GM23338 (cell line): ENCODE measurements at regions not wholly inside any gene's neighbourhood (a gene's known extent, or its start where the extent isn't known, plus 50 kb on each side); places are given as distances from the start of the nearest gene placed in this dataset.
"Not testable (repeated sequence)": the region's sequence is repeated elsewhere in the genome, so short reads cannot be mapped to it uniquely, and the experiment has no call there.

Experiments used
- EZH2 ChIP-seq: fragments of 200-600 bp; sonication (generic); IDR thresholded peaks from one replicate; pipeline ENCODE4 v1.8.0; 2017; ENCODE audit warnings: antibody characterized with exemption, mild to moderate bottlenecking, low read depth; ENCODE audit not compliant: unreplicated experiment
- POLR2AphosphoS5 ChIP-seq: IDR thresholded peaks from 2 replicates; pipeline ENCODE4 v1.6.1; 2016; ENCODE audit warnings: antibody characterized with exemption, low read depth
- ZNF114 ChIP-seq: fragments of 250-450 bp; sonication (Bioruptor Pico); IDR thresholded peaks from 2 replicates; pipeline ENCODE4 v1.5.0; 2020; ENCODE audit warnings: mild to moderate bottlenecking, moderate library complexity
- TF ChIP-seq, protein P1 (sequence below), 2 experiments: fragments of 200-600 bp in 1 of 2; sonication (generic) in 1 of 2; conservative IDR thresholded peaks; 2 replicates each; pipeline versions ENCODE4 v1.5.1 to v1.6.1; 2016 to 2017; ENCODE audit warnings: antibody characterized with exemption in 2 of 2, low read depth in 2 of 2, mild to moderate bottlenecking in 2 of 2, moderate library complexity in 1 of 2
- TF ChIP-seq, protein P2 (sequence below): fragments of 250-450 bp; sonication (Bioruptor Pico); IDR thresholded peaks from 2 replicates; pipeline ENCODE4 v1.5.0; 2020; ENCODE audit warnings: mild to moderate bottlenecking, moderate library complexity

DNA sequence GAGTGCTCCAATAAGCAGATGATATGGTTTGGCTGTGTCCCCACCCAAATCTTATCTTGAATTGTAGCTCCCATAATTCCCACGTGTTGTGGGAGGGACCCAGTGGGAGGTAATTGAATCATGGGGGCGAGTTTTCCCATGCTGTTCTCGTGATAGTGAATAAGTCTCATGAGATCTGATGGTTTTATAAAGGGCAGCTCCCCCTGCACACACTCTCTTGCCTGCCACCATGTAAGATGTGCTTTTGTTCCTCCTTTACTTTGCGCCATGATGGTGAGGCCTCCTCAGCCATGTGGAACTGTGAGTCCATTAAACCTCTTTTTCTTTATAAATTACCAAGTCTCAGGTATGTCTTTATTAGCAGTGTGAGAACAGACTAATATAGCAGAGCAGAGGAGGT is 142.5 kb downstream of the ADSS2 start:
- TF ChIP-seq EZH2; POLR2AphosphoS5; ZNF114 (CRISPR knock-in tag): not testable (repeated sequence)
- TF ChIP-seq, protein P1, sequence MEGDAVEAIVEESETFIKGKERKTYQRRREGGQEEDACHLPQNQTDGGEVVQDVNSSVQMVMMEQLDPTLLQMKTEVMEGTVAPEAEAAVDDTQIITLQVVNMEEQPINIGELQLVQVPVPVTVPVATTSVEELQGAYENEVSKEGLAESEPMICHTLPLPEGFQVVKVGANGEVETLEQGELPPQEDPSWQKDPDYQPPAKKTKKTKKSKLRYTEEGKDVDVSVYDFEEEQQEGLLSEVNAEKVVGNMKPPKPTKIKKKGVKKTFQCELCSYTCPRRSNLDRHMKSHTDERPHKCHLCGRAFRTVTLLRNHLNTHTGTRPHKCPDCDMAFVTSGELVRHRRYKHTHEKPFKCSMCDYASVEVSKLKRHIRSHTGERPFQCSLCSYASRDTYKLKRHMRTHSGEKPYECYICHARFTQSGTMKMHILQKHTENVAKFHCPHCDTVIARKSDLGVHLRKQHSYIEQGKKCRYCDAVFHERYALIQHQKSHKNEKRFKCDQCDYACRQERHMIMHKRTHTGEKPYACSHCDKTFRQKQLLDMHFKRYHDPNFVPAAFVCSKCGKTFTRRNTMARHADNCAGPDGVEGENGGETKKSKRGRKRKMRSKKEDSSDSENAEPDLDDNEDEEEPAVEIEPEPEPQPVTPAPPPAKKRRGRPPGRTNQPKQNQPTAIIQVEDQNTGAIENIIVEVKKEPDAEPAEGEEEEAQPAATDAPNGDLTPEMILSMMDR (conservative IDR thresholded peaks at IDR 0.05; ENCODE audit: low read depth in 2 of 2): not testable (repeated sequence)
- TF ChIP-seq, protein P2, sequence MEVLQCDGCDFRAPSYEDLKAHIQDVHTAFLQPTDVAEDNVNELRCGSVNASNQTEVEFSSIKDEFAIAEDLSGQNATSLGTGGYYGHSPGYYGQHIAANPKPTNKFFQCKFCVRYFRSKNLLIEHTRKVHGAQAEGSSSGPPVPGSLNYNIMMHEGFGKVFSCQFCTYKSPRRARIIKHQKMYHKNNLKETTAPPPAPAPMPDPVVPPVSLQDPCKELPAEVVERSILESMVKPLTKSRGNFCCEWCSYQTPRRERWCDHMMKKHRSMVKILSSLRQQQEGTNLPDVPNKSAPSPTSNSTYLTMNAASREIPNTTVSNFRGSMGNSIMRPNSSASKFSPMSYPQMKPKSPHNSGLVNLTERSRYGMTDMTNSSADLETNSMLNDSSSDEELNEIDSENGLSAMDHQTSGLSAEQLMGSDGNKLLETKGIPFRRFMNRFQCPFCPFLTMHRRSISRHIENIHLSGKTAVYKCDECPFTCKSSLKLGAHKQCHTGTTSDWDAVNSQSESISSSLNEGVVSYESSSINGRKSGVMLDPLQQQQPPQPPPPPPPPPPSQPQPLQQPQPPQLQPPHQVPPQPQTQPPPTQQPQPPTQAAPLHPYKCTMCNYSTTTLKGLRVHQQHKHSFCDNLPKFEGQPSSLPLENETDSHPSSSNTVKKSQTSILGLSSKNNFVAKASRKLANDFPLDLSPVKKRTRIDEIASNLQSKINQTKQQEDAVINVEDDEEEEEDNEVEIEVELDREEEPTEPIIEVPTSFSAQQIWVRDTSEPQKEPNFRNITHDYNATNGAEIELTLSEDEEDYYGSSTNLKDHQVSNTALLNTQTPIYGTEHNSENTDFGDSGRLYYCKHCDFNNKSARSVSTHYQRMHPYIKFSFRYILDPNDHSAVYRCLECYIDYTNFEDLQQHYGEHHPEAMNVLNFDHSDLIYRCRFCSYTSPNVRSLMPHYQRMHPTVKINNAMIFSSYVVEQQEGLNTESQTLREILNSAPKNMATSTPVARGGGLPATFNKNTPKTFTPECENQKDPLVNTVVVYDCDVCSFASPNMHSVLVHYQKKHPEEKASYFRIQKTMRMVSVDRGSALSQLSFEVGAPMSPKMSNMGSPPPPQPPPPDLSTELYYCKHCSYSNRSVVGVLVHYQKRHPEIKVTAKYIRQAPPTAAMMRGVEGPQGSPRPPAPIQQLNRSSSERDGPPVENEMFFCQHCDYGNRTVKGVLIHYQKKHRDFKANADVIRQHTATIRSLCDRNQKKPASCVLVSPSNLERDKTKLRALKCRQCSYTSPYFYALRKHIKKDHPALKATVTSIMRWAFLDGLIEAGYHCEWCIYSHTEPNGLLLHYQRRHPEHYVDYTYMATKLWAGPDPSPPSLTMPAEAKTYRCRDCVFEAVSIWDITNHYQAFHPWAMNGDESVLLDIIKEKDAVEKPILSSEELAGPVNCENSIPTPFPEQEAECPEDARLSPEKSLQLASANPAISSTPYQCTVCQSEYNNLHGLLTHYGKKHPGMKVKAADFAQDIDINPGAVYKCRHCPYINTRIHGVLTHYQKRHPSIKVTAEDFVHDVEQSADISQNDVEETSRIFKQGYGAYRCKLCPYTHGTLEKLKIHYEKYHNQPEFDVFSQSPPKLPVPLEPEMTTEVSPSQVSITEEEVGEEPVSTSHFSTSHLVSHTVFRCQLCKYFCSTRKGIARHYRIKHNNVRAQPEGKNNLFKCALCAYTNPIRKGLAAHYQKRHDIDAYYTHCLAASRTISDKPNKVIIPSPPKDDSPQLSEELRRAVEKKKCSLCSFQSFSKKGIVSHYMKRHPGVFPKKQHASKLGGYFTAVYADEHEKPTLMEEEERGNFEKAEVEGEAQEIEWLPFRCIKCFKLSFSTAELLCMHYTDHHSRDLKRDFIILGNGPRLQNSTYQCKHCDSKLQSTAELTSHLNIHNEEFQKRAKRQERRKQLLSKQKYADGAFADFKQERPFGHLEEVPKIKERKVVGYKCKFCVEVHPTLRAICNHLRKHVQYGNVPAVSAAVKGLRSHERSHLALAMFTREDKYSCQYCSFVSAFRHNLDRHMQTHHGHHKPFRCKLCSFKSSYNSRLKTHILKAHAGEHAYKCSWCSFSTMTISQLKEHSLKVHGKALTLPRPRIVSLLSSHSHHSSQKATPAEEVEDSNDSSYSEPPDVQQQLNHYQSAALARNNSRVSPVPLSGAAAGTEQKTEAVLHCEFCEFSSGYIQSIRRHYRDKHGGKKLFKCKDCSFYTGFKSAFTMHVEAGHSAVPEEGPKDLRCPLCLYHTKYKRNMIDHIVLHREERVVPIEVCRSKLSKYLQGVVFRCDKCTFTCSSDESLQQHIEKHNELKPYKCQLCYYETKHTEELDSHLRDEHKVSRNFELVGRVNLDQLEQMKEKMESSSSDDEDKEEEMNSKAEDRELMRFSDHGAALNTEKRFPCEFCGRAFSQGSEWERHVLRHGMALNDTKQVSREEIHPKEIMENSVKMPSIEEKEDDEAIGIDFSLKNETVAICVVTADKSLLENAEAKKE (CRISPR knock-in tag): not testable (repeated sequence)
